Ovary (tissue), 7 donors: ENCODE measurements at regions not wholly inside any gene's neighbourhood (a gene's known extent, or its start where the extent isn't known, plus 50 kb on each side); places are given as distances from the start of the nearest gene placed in this dataset.

ENCODE experiments used
- DNase-seq, 5 donors: peaks; one replicate each; pipeline ENCODE4 v3.0.0-alpha.2; 2019 to 2020
- H3K27ac ChIP-seq, 2 donors: fragments of 200-600 bp; one replicate each; pipeline versions ENCODE4 v1.5.1 to v1.8.0; 2019 to 2022
- H3K27me3 ChIP-seq: fragments of 200-600 bp; one replicate; pipeline ENCODE4 v1.8.0; 2022
- H3K36me3 ChIP-seq: fragments of 200-600 bp; sonication (generic); one replicate; pipeline ENCODE4 v1.5.1; 2019
- H3K4me1 ChIP-seq: one replicate; pipeline ENCODE4 v1.8.1; 2013; ENCODE audit warnings: mild to moderate bottlenecking, moderate library complexity; ENCODE audit not compliant: insufficient read depth
- H3K4me3 ChIP-seq: fragments of 200-600 bp; sonication (generic); one replicate; pipeline ENCODE4 v1.5.1; 2017
- H3K9me3 ChIP-seq, 2 donors: fragments of 200-600 bp in 1 of 2; sonication (generic) in 1 of 2; one replicate each; pipeline versions ENCODE4 v1.5.1 to v1.8.1; 2013 to 2019; ENCODE audit warnings: mild to moderate bottlenecking in 1 of 2, moderate library complexity in 1 of 2
- EP300 ChIP-seq: sonication (generic); formaldehyde crosslinking; IDR thresholded peaks from one replicate; pipeline ENCODE4 v1.6.1; 2017; ENCODE audit warnings: antibody characterized with exemption
- POLR2A ChIP-seq: fragments of 450-650 bp; IDR thresholded peaks from one replicate; pipeline ENCODE4 v1.6.1; 2017; ENCODE audit warnings: antibody characterized with exemption, mild to moderate bottlenecking, moderate library complexity
- WGBS, 3 donors: extraction: QIAGEN DNeasy Blood & Tissue Kit in 1 of 3; methylation state at CpG; one replicate each; pipeline versions ENCODE4 v1.1.5 to v1.1.7; 2013 to 2017; 5-methylcytosine and 5-hydroxymethylcytosine counted together
- intact Hi-C, 4 donors: fragments of 100-400 bp; cut with DNase I; formaldehyde crosslinking; loops; one replicate each; pipeline versions ENCODE4 v1.11.0 to v1.15.1; 2022 to 2023
- TF ChIP-seq, protein P1 (sequence below), 3 donors: fragments of 450-650 bp in 2 of 3; fragments of 200-600 bp in 1 of 3; IDR thresholded peaks; one replicate each; pipeline versions ENCODE4 v1.5.1 to v1.8.0; 2016 to 2022; ENCODE audit warnings: antibody characterized with exemption in 3 of 3, mild to moderate bottlenecking in 1 of 3
- donor health status: DM: no; HTN: no; CAD: no; lungs with moderate emphysema.
- donor health status: DM: no; HTN: no; CAD: no.
- donor health status: Bipolar disorder and iron deficiency.
- donor health status: DM: no; HTN: no; CAD: no.
- donor health status: DM: yes; HTN: yes; CAD: no.

GRCh38 chr1:10860682-10861081 lies 64.2 kb upstream of the CASZ1 start:
- TF ChIP-seq, protein P1, sequence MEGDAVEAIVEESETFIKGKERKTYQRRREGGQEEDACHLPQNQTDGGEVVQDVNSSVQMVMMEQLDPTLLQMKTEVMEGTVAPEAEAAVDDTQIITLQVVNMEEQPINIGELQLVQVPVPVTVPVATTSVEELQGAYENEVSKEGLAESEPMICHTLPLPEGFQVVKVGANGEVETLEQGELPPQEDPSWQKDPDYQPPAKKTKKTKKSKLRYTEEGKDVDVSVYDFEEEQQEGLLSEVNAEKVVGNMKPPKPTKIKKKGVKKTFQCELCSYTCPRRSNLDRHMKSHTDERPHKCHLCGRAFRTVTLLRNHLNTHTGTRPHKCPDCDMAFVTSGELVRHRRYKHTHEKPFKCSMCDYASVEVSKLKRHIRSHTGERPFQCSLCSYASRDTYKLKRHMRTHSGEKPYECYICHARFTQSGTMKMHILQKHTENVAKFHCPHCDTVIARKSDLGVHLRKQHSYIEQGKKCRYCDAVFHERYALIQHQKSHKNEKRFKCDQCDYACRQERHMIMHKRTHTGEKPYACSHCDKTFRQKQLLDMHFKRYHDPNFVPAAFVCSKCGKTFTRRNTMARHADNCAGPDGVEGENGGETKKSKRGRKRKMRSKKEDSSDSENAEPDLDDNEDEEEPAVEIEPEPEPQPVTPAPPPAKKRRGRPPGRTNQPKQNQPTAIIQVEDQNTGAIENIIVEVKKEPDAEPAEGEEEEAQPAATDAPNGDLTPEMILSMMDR (IDR thresholded peaks at IDR 0.05): no peak
- no peak for TF ChIP-seq POLR2A
- no peak for TF ChIP-seq EP300
- no peaks in the 10 kb centered on the region for H3K36me3 ChIP-seq
- intact Hi-C loops: no loop called here
- no peaks in the 10 kb centered on the region for H3K9me3 ChIP-seq
- H3K27me3 ChIP-seq: no peaks in the 10 kb centered on the region
- no peak for DNase-seq
- H3K4me3 ChIP-seq: no peak overlapping the region
- WGBS, 3 donors: 62 to 80% (median 72%) methylated on average over 10 to 11 of the region's 11 CpGs
- H3K4me1 ChIP-seq: peaks cover 1% of the 10 kb centered on the region
- no peak overlapping the region for H3K27ac ChIP-seq

DNA sequence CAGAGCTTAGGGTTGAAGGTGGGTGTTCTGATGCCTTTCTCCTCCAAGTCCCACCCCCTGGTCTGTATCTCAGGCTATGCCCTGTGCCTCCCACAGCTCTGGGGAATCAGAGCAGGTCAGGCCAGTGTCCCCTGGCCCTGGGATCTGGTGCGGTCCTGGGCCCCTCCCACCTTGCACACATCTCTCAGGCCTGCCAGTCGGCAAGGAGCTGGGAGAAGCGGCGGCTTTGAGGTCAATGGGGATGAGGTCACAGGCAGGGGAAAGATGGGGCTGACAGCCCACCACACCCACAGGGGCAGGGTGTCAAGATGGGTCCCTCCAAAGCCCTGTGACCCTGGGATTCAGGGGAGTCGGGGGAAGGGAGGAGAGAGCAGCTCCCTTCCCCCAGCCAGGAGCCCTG lies 65.4 kb upstream of the CASZ1 start:
- Histone ChIP-seq H3K4me3 (no peak overlapping the region), H3K36me3 (no peaks in the 10 kb centered on the region), H3K27me3 (no peaks in the 10 kb centered on the region), H3K4me1 (peaks cover 3% of the 10 kb centered on the region), H3K27ac (no peak overlapping the region), H3K9me3 (no peaks in the 10 kb centered on the region)
- intact Hi-C loops: no loop called here
- TF ChIP-seq, protein P1 (IDR thresholded peaks at IDR 0.05): no peak
- TF ChIP-seq EP300 (no peak), POLR2A (no peak)
- 75 to 85% (median 83%) methylated on average over 5 of the region's 5 CpGs for WGBS, 3 donors
- no peak for DNase-seq

DNA sequence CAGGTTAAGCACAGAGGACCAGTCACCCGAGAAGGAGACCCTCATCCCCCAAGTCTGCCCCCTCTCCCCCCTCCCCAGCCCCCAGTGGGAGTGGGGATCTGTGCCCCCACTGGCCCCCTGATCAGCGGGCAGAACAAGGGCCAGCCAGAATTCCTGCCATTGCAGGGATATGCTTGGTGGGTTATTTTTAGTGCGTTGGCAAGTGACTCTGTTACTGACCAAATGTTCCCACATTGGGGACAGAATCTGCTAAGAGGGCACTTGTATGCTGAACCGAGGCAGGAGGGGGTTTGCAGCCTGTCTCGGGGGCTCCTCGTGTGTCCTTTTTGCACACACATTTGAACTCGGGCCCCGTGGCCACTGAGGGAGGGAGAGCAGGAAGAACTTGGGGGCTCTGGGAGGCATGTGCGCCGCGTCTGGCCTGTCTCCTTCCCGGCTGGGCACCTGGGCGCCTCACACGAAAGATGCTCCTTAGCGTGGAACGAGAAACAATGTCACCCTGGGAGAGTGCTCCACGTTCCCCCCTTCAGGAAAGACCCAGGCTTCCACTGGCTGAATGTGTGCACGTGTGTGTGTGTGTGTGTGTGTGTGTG lies 66.4 kb upstream of the CASZ1 start:
- no peak overlapping the region for H3K27ac ChIP-seq
- peaks cover 6% of the 10 kb centered on the region for H3K4me1 ChIP-seq
- no peak for DNase-seq
- intact Hi-C loops: no loop called here
- no peak for TF ChIP-seq POLR2A
- TF ChIP-seq, protein P1 (IDR thresholded peaks at IDR 0.05): no peak
- no peak for TF ChIP-seq EP300
- no peaks in the 10 kb centered on the region for H3K27me3 ChIP-seq
- H3K4me3 ChIP-seq: no peak overlapping the region
- H3K36me3 ChIP-seq: no peaks in the 10 kb centered on the region
- WGBS, 3 donors: 69 to 83% (median 70%) methylated on average over 18 of the region's 18 CpGs
- H3K9me3 ChIP-seq: no peaks in the 10 kb centered on the region

GRCh38 chr1:10863886-10864285 lies 67.4 kb upstream of the CASZ1 start:
- TF ChIP-seq POLR2A: no peak
- TF ChIP-seq, protein P1 (IDR thresholded peaks at IDR 0.05): no peak
- TF ChIP-seq EP300: no peak
- no peaks in the 10 kb centered on the region for H3K36me3 ChIP-seq
- H3K27me3 ChIP-seq: no peaks in the 10 kb centered on the region
- H3K27ac ChIP-seq: no peak overlapping the region
- DNase-seq: no peak
- H3K4me3 ChIP-seq: no peak overlapping the region
- intact Hi-C loops: no loop called here
- peaks cover 6% of the 10 kb centered on the region for H3K4me1 ChIP-seq
- H3K9me3 ChIP-seq: no peaks in the 10 kb centered on the region
- 5 to 8% (median 7%) methylated on average over 12 of the region's 12 CpGs for WGBS, 3 donors
